IPS-15b (cell line): ENCODE measurements at regions not wholly inside any gene's neighbourhood (a gene's known extent, or its start where the extent isn't known, plus 50 kb on each side); places are given as distances from the start of the nearest gene placed in this dataset.

Experiments
- H3K27me3 ChIP-seq: one replicate; pipeline ENCODE4 v1.6.1; 2013; ENCODE audit warnings: low read length; ENCODE audit not compliant: control insufficient read depth, insufficient read depth
- H3K36me3 ChIP-seq: one replicate; pipeline ENCODE4 v1.6.1; 2013; ENCODE audit warnings: low read length; ENCODE audit not compliant: control insufficient read depth, insufficient read depth
- H3K4me1 ChIP-seq: one replicate; pipeline ENCODE4 v1.6.1; 2013; ENCODE audit warnings: mild to moderate bottlenecking, low read length; ENCODE audit not compliant: control insufficient read depth, insufficient read depth
- H3K4me3 ChIP-seq: one replicate; pipeline ENCODE4 v1.5.1; 2013; ENCODE audit warnings: low read depth, low read length
- H3K9ac ChIP-seq: one replicate; pipeline ENCODE4 v1.6.1; 2013; ENCODE audit warnings: low read depth, mild to moderate bottlenecking, low read length
- H3K9me3 ChIP-seq: one replicate; pipeline ENCODE4 v1.6.1; 2013; ENCODE audit warnings: mild to moderate bottlenecking, low read length; ENCODE audit not compliant: control insufficient read depth, insufficient read depth

GRCh38 chr9:119101048-119101447 lies 268.2 kb downstream of the BRINP1 start:
- Histone ChIP-seq H3K36me3 (no peaks in the 10 kb centered on the region), H3K27me3 (no peaks in the 10 kb centered on the region), H3K9me3 (no peaks in the 10 kb centered on the region), H3K9ac (no peak overlapping the region), H3K4me3 (no peak overlapping the region), H3K4me1 (peaks cover 8% of the 10 kb centered on the region)

GRCh38 chr9:119114681-119115080 lies 254.6 kb downstream of the BRINP1 start:
- no peaks in the 10 kb centered on the region for H3K36me3 ChIP-seq
- no peak overlapping the region for H3K4me3 ChIP-seq
- no peaks in the 10 kb centered on the region for H3K27me3 ChIP-seq
- H3K9me3 ChIP-seq, result no peaks in the 10 kb centered on the region
- H3K4me1 ChIP-seq, result peaks cover 8% of the 10 kb centered on the region
- H3K9ac ChIP-seq, result no peak overlapping the region
